GM12872 (cell line): ENCODE measurements at regions not wholly inside any gene's neighbourhood (a gene's known extent, or its start where the extent isn't known, plus 50 kb on each side); places are given as distances from the start of the nearest gene placed in this dataset.
A peak's percentile ranks its signal among the peaks of the same experiment; 100 is the strongest.

ENCODE experiments used
- CTCF ChIP-seq: IDR thresholded peaks from 3 replicates; pipeline ENCODE4 v1.5.1; 2011; ENCODE audit warnings: low read depth, mild to moderate bottlenecking, low read length, moderate library complexity; ENCODE audit not compliant: insufficient read depth

GRCh38 chr18:23077493-23078256 lies 57.6 kb upstream of the CABLES1 start:
- TF ChIP-seq CTCF: peak; percentile 27; the same call in 1 of the 3 replicates

DNA sequence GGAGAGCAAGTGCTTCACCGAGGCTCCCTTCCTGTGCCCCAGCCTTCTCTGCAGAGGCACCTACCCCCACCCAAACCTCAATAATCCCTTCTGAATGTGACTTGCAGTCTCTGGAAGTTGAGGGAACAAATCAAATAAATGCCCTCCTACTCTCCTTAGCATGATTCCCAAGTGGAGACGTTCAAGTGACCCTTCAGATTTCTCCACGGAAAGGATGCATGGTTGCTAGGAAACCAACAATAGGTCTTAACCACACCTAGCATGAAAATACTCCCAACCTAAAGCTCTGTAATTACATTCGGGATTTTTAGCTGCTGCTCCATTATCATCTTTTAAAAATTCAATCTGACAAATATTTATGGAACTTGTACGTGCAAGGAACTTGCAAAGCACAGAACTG lies 50.2 kb upstream of the CABLES1 start:
- TF ChIP-seq CTCF: no peak
